Dendritic cell treated with granulocyte-macrophage colony-stimulating factor and Interleukin-4, amounts not matched to agents 40 ng/mL and 50 ng/mL, for 4 days (primary cell): ENCODE measurements at regions not wholly inside any gene's neighbourhood (a gene's known extent, or its start where the extent isn't known, plus 50 kb on each side); places are given as distances from the start of the nearest gene placed in this dataset.

Experiments used
- H3K27ac Mint-ChIP-seq: one replicate; pipeline ENCODE4 v1.8.0; 2022; ENCODE audit warnings: mild to moderate bottlenecking, mixed read lengths
- H3K27me3 Mint-ChIP-seq: one replicate; pipeline ENCODE4 v1.8.0; 2022; ENCODE audit warnings: mild to moderate bottlenecking, mixed read lengths
- H3K36me3 Mint-ChIP-seq: one replicate; pipeline ENCODE4 v1.8.0; 2022; ENCODE audit warnings: low read depth, mixed read lengths
- H3K4me1 Mint-ChIP-seq: one replicate; pipeline ENCODE4 v1.8.0; 2022; ENCODE audit warnings: low read depth, mixed read lengths
- H3K4me3 Mint-ChIP-seq: one replicate; pipeline ENCODE4 v1.8.0; 2022; ENCODE audit warnings: mild to moderate bottlenecking, moderate library complexity, mixed read lengths
- H3K9me3 Mint-ChIP-seq: one replicate; pipeline ENCODE4 v1.8.0; 2022; ENCODE audit warnings: mixed read lengths
- intact Hi-C: fragments of 100-400 bp; cut with micrococcal nuclease; formaldehyde crosslinking; loops from one replicate; pipeline ENCODE4 v1.15.0; 2022

GRCh38 chr1:47679301-47679791 lies 241.5 kb downstream of the FOXD2 start:
- Mint-ChIP-seq H3K9me3 (no peaks in the 10 kb centered on the region), H3K4me3 (no peak overlapping the region), H3K4me1 (peaks cover 12% of the 10 kb centered on the region), H3K27ac (no peak overlapping the region), H3K36me3 (no peaks in the 10 kb centered on the region), H3K27me3 (peaks cover 4% of the 10 kb centered on the region)
- intact Hi-C loops = no loop called here

GRCh38 chr1:47679826-47680225 lies 242.0 kb downstream of the FOXD2 start:
- no peak overlapping the region for H3K4me3 Mint-ChIP-seq
- H3K27me3 Mint-ChIP-seq = peaks cover 4% of the 10 kb centered on the region
- H3K27ac Mint-ChIP-seq = no peak overlapping the region
- peaks cover 12% of the 10 kb centered on the region for H3K4me1 Mint-ChIP-seq
- H3K36me3 Mint-ChIP-seq = no peaks in the 10 kb centered on the region
- no peaks in the 10 kb centered on the region for H3K9me3 Mint-ChIP-seq
- intact Hi-C loops = no loop called here

GRCh38 chr1:47680815-47681475 lies 243.1 kb downstream of the FOXD2 start:
- Mint-ChIP-seq H3K36me3 (no peaks in the 10 kb centered on the region), H3K9me3 (no peaks in the 10 kb centered on the region), H3K27me3 (peaks cover 4% of the 10 kb centered on the region), H3K4me1 (peaks cover 12% of the 10 kb centered on the region), H3K27ac (no peak overlapping the region), H3K4me3 (no peak overlapping the region)
- intact Hi-C loops = no loop called here

- intact Hi-C loops = no loop called here
- H3K4me3 Mint-ChIP-seq = no peak overlapping the region
- H3K4me1 Mint-ChIP-seq = peaks cover 12% of the 10 kb centered on the region
- H3K27ac Mint-ChIP-seq = no peak overlapping the region
- H3K9me3 Mint-ChIP-seq = no peaks in the 10 kb centered on the region
- H3K27me3 Mint-ChIP-seq = peaks cover 4% of the 10 kb centered on the region
- H3K36me3 Mint-ChIP-seq = no peaks in the 10 kb centered on the region
Observed at GRCh38 chr1:47681735-47682134, 243.9 kb downstream of the FOXD2 start.

- Mint-ChIP-seq H3K4me1 (peaks cover 12% of the 10 kb centered on the region), H3K27ac (no peak overlapping the region), H3K4me3 (no peak overlapping the region), H3K36me3 (no peaks in the 10 kb centered on the region), H3K27me3 (peaks cover 9% of the 10 kb centered on the region), H3K9me3 (no peaks in the 10 kb centered on the region)
- intact Hi-C loops = no loop called here
Observed at GRCh38 chr1:47682198-47682597, 244.4 kb downstream of the FOXD2 start.

GRCh38 chr1:47682786-47683350 lies 245.0 kb downstream of the FOXD2 start:
- H3K27me3 Mint-ChIP-seq = peaks cover 11% of the 10 kb centered on the region
- no peaks in the 10 kb centered on the region for H3K9me3 Mint-ChIP-seq
- H3K36me3 Mint-ChIP-seq = no peaks in the 10 kb centered on the region
- H3K4me1 Mint-ChIP-seq = peaks cover 12% of the 10 kb centered on the region
- intact Hi-C loops = no loop called here
- no peak overlapping the region for H3K27ac Mint-ChIP-seq
- H3K4me3 Mint-ChIP-seq = no peak overlapping the region

GRCh38 chr1:47683401-47683800 lies 245.6 kb downstream of the FOXD2 start:
- Mint-ChIP-seq H3K9me3 (no peaks in the 10 kb centered on the region), H3K36me3 (no peaks in the 10 kb centered on the region), H3K4me3 (no peak overlapping the region), H3K27ac (no peak overlapping the region), H3K27me3 (peaks cover 16% of the 10 kb centered on the region), H3K4me1 (peaks cover 10% of the 10 kb centered on the region)
- intact Hi-C loops = no loop called here

GRCh38 chr1:47684518-47684917 lies 246.7 kb downstream of the FOXD2 start:
- H3K27ac Mint-ChIP-seq = no peak overlapping the region
- no peaks in the 10 kb centered on the region for H3K36me3 Mint-ChIP-seq
- intact Hi-C loops = no loop called here
- H3K9me3 Mint-ChIP-seq = no peaks in the 10 kb centered on the region
- peaks cover 18% of the 10 kb centered on the region for H3K27me3 Mint-ChIP-seq
- no peak overlapping the region for H3K4me3 Mint-ChIP-seq
- H3K4me1 Mint-ChIP-seq = peaks cover 2% of the 10 kb centered on the region

GRCh38 chr1:47684964-47685762 lies 247.3 kb downstream of the FOXD2 start:
- Mint-ChIP-seq H3K9me3 (no peaks in the 10 kb centered on the region), H3K4me1 (no peaks in the 10 kb centered on the region), H3K27ac (no peak overlapping the region), H3K36me3 (no peaks in the 10 kb centered on the region), H3K4me3 (no peak overlapping the region), H3K27me3 (peaks cover 18% of the 10 kb centered on the region)
- intact Hi-C loops = no loop called here

GRCh38 chr1:47685763-47686066 lies 247.9 kb downstream of the FOXD2 start:
- H3K4me1 Mint-ChIP-seq = no peaks in the 10 kb centered on the region
- H3K36me3 Mint-ChIP-seq = no peaks in the 10 kb centered on the region
- intact Hi-C loops = no loop called here
- no peaks in the 10 kb centered on the region for H3K9me3 Mint-ChIP-seq
- peaks cover 20% of the 10 kb centered on the region for H3K27me3 Mint-ChIP-seq
- H3K4me3 Mint-ChIP-seq = no peak overlapping the region
- H3K27ac Mint-ChIP-seq = no peak overlapping the region

- Mint-ChIP-seq H3K27me3 (peaks cover 20% of the 10 kb centered on the region), H3K4me3 (no peak overlapping the region), H3K27ac (no peak overlapping the region), H3K36me3 (no peaks in the 10 kb centered on the region), H3K4me1 (no peaks in the 10 kb centered on the region), H3K9me3 (no peaks in the 10 kb centered on the region)
- intact Hi-C loops = no loop called here
Observed at GRCh38 chr1:47686731-47687630, 249.1 kb downstream of the FOXD2 start.

- intact Hi-C loops = no loop called here
- Mint-ChIP-seq H3K9me3 (no peaks in the 10 kb centered on the region), H3K27me3 (peaks cover 20% of the 10 kb centered on the region), H3K36me3 (no peaks in the 10 kb centered on the region), H3K27ac (no peak overlapping the region), H3K4me3 (no peak overlapping the region), H3K4me1 (no peaks in the 10 kb centered on the region)
Observed at GRCh38 chr1:47687631-47688460, 250.0 kb downstream of the FOXD2 start.
